Hepatocyte (in vitro differentiated cells): ENCODE measurements at regions not wholly inside any gene's neighbourhood (a gene's known extent, or its start where the extent isn't known, plus 50 kb on each side); places are given as distances from the start of the nearest gene placed in this dataset.

Source experiments
- DNase-seq: peaks from one replicate; pipeline ENCODE4 v3.0.0-alpha.2; 2016; ENCODE audit warnings: low spot score
- H2AFZ ChIP-seq: fragments of 200-600 bp; sonication (generic); 2 replicates; pipeline ENCODE4 v1.6.0; 2016; ENCODE audit warnings: antibody characterized with exemption, mild to moderate bottlenecking
- H3K27ac ChIP-seq: fragments of 200-600 bp; sonication (generic); 2 replicates; pipeline ENCODE4 v1.5.1; 2016; ENCODE audit warnings: mild to moderate bottlenecking
- H3K27me3 ChIP-seq: fragments of 200-600 bp; sonication (generic); 2 replicates; pipeline ENCODE4 v1.6.1; 2016
- H3K36me3 ChIP-seq: fragments of 200-600 bp; sonication (generic); replicated peaks from 2 replicates; pipeline ENCODE4 v1.5.1; 2016; ENCODE audit warnings: low read depth; ENCODE audit not compliant: insufficient read depth
- H3K4me1 ChIP-seq: fragments of 200-600 bp; sonication (generic); 2 replicates; pipeline ENCODE4 v1.5.1; 2016; ENCODE audit warnings: mild to moderate bottlenecking, moderate library complexity; ENCODE audit not compliant: insufficient read depth
- H3K4me2 ChIP-seq: fragments of 200-600 bp; sonication (generic); 2 replicates; pipeline ENCODE4 v1.6.0; 2016
- H3K4me3 ChIP-seq: fragments of 200-600 bp; sonication (generic); 2 replicates; pipeline ENCODE4 v1.5.1; 2016; ENCODE audit warnings: mild to moderate bottlenecking
- H3K79me2 ChIP-seq: fragments of 200-600 bp; sonication (generic); 2 replicates; pipeline ENCODE4 v1.6.0; 2017; ENCODE audit warnings: mild to moderate bottlenecking
- H3K9me2 ChIP-seq: fragments of 200-600 bp; sonication (generic); replicated peaks from 2 replicates; pipeline ENCODE4 v1.6.0; 2017; ENCODE audit warnings: mild to moderate bottlenecking; ENCODE audit not compliant: insufficient read depth
- H3K9me3 ChIP-seq: fragments of 200-600 bp; sonication (generic); 2 replicates; pipeline ENCODE4 v1.5.1; 2016; ENCODE audit warnings: low read depth, mild to moderate bottlenecking
- H4K20me1 ChIP-seq: fragments of 200-600 bp; sonication (generic); 2 replicates; pipeline ENCODE4 v1.6.0; 2016; ENCODE audit warnings: mild to moderate bottlenecking; ENCODE audit not compliant: insufficient read depth, poor library complexity, severe bottlenecking
- CTCF ChIP-seq: fragments of 200-600 bp; sonication (generic); IDR thresholded peaks from 2 replicates; pipeline ENCODE4 v1.5.1; 2016; ENCODE audit warnings: antibody characterized with exemption, mild to moderate bottlenecking; ENCODE audit not compliant: poor library complexity
- EZH2 ChIP-seq: fragments of 200-600 bp; sonication (generic); IDR thresholded peaks from 2 replicates; pipeline ENCODE4 v1.6.1; 2016; ENCODE audit warnings: antibody characterized with exemption, mild to moderate bottlenecking, borderline replicate concordance
- EZH2phosphoT487 ChIP-seq: fragments of 200-600 bp; sonication (generic); IDR thresholded peaks from one replicate; pipeline ENCODE4 v1.6.1; 2018; ENCODE audit warnings: antibody characterized with exemption, mild to moderate bottlenecking, low read depth, moderate library complexity; ENCODE audit not compliant: unreplicated experiment, severe bottlenecking
- WGBS: methylation state at CpG from one replicate; pipeline ENCODE4 v1.1.6; 2016; ENCODE audit warnings: low lambda C conversion rate; ENCODE audit errors: missing lambda C conversion rate; 5-methylcytosine and 5-hydroxymethylcytosine counted together

- TF ChIP-seq CTCF (no peak), EZH2phosphoT487 (no peak), EZH2 (no peak)
- no peaks in the 10 kb centered on the region for H3K79me2 ChIP-seq
- no peaks in the 10 kb centered on the region for H3K36me3 ChIP-seq
- peaks cover 50% of the 10 kb centered on the region for H3K4me1 ChIP-seq
- peak overlapping the region; percentile 83 for H3K27ac ChIP-seq
- no peaks in the 10 kb centered on the region for H3K9me3 ChIP-seq
- H3K27me3 ChIP-seq = no peaks in the 10 kb centered on the region
- no peaks in the 10 kb centered on the region for H3K9me2 ChIP-seq
- H2AFZ ChIP-seq = no peak overlapping the region
- 93% methylated on average over 1 of the region's 1 CpG for WGBS
- no peak for DNase-seq
- H3K4me3 ChIP-seq = no peak overlapping the region
- no peaks in the 10 kb centered on the region for H4K20me1 ChIP-seq
- H3K4me2 ChIP-seq = no peak overlapping the region
These were observed 79.2 kb downstream of the EDN1 start for GRCh38 chr6:12369355-12369754.

- Histone ChIP-seq H3K4me2 (no peak overlapping the region), H3K27ac (peak overlapping the region; percentile 83), H2AFZ (no peak overlapping the region), H3K9me2 (no peaks in the 10 kb centered on the region), H3K4me3 (no peak overlapping the region), H4K20me1 (no peaks in the 10 kb centered on the region), H3K9me3 (no peaks in the 10 kb centered on the region), H3K79me2 (no peaks in the 10 kb centered on the region), H3K27me3 (no peaks in the 10 kb centered on the region), H3K36me3 (no peaks in the 10 kb centered on the region), H3K4me1 (peaks cover 45% of the 10 kb centered on the region)
- peak; percentile 44 for DNase-seq
- 78% methylated on average over 11 of the region's 11 CpGs for WGBS
- TF ChIP-seq EZH2phosphoT487 (no peak), CTCF (no peak), EZH2 (no peak)
These were observed 79.7 kb downstream of the EDN1 start for GRCh38 chr6:12369781-12370262.

GRCh38 chr6:12371151-12371550 lies 81.0 kb downstream of the EDN1 start:
- Histone ChIP-seq H3K36me3 (no peaks in the 10 kb centered on the region), H3K4me3 (no peak overlapping the region), H4K20me1 (no peaks in the 10 kb centered on the region), H3K4me1 (peaks cover 36% of the 10 kb centered on the region), H3K9me3 (no peaks in the 10 kb centered on the region), H3K27ac (peak overlapping the region; percentile 83), H2AFZ (no peak overlapping the region), H3K27me3 (no peaks in the 10 kb centered on the region), H3K9me2 (no peaks in the 10 kb centered on the region), H3K4me2 (peak overlapping the region; percentile 4), H3K79me2 (no peaks in the 10 kb centered on the region)
- no peak for TF ChIP-seq CTCF
- no peak for TF ChIP-seq EZH2phosphoT487
- no peak for TF ChIP-seq EZH2
- no peak for DNase-seq
- 88% methylated on average over 1 of the region's 1 CpG for WGBS
